ENCODE measurements at regions not wholly inside any gene's neighbourhood (a gene's known extent, or its start where the extent isn't known, plus 50 kb on each side); places are given as distances from the start of the nearest gene placed in this dataset.

DNA sequence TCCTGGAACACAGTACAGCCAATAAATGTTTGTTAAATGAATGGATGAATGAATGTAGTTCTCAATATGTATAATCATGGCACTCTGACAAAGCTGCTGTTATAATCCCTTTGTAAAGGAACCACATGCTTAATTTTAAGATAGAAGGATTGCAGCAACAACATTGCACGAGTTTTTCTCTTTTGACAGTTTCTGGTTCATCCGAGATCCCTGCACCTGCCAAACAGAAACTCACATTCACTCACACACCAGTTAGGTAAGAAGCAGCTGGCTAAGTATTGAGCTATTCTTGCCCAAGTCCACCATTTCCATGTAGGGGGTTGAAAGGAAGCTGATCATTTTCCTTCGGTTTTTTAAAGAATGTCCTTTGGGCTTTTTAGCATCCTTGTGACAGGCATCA, 133.7 kb upstream of the MAP1B start:
- TF ChIP-seq, protein P1, sequence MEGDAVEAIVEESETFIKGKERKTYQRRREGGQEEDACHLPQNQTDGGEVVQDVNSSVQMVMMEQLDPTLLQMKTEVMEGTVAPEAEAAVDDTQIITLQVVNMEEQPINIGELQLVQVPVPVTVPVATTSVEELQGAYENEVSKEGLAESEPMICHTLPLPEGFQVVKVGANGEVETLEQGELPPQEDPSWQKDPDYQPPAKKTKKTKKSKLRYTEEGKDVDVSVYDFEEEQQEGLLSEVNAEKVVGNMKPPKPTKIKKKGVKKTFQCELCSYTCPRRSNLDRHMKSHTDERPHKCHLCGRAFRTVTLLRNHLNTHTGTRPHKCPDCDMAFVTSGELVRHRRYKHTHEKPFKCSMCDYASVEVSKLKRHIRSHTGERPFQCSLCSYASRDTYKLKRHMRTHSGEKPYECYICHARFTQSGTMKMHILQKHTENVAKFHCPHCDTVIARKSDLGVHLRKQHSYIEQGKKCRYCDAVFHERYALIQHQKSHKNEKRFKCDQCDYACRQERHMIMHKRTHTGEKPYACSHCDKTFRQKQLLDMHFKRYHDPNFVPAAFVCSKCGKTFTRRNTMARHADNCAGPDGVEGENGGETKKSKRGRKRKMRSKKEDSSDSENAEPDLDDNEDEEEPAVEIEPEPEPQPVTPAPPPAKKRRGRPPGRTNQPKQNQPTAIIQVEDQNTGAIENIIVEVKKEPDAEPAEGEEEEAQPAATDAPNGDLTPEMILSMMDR (IDR thresholded peaks at IDR 0.05): no peak
- no peak for TF ChIP-seq POLR2A (IDR thresholded peaks at IDR 0.05)
